Testis (tissue), 2 donors: ENCODE measurements at regions not wholly inside any gene's neighbourhood (a gene's known extent, or its start where the extent isn't known, plus 50 kb on each side); places are given as distances from the start of the nearest gene placed in this dataset.
A peak's percentile ranks its signal among the peaks of the same experiment; 100 is the strongest.

Experiments
- DNase-seq: peaks from one replicate; pipeline ENCODE4 v3.0.0-alpha.2; 2019
- H3K27ac ChIP-seq, 2 donors: fragments of 200-600 bp; sonication (generic); one replicate each; pipeline ENCODE4 v1.5.1; 2019
- H3K27me3 ChIP-seq: fragments of 200-600 bp; sonication (generic); one replicate; pipeline ENCODE4 v1.5.1; 2019
- H3K36me3 ChIP-seq: fragments of 200-600 bp; sonication (generic); one replicate; pipeline ENCODE4 v1.5.1; 2017; ENCODE audit warnings: low read depth; ENCODE audit errors: missing control alignments
- H3K4me1 ChIP-seq: fragments of 200-600 bp; sonication (generic); one replicate; pipeline ENCODE4 v1.5.1; 2019
- H3K4me3 ChIP-seq, 2 donors: fragments of 200-600 bp; sonication (generic); one replicate each; pipeline ENCODE4 v1.5.1; 2017 to 2019
- H3K9me3 ChIP-seq: fragments of 200-600 bp; sonication (generic); one replicate; pipeline ENCODE4 v1.5.1; 2017
- CTCF ChIP-seq, 3 experiments: fragments of 450-650 bp in 2 of 3; fragments of 200-600 bp in 1 of 3; sonication (generic) in 1 of 3; IDR thresholded peaks; one replicate each; pipeline ENCODE4 v1.5.1; 2016 to 2019; ENCODE audit warnings: antibody characterized with exemption in 3 of 3, mild to moderate bottlenecking in 2 of 3, moderate library complexity in 1 of 3
- POLR2A ChIP-seq: fragments of 450-650 bp; IDR thresholded peaks from one replicate; pipeline ENCODE4 v1.6.1; 2017; ENCODE audit warnings: antibody characterized with exemption, mild to moderate bottlenecking, moderate library complexity
- WGBS, 2 donors: methylation state at CpG; one replicate each; pipeline ENCODE4 v1.1.5; 2018; 5-methylcytosine and 5-hydroxymethylcytosine counted together
- intact Hi-C: fragments of 100-400 bp; cut with DNase I; formaldehyde crosslinking; loops from one replicate; pipeline ENCODE4 v1.15.1; 2023; ENCODE audit warnings: low total_unique reads

GRCh38 chr6:165847407-165848085 is 184.5 kb upstream of the PDE10A start:
- DNase-seq, result peak; percentile 34
- H3K9me3 ChIP-seq, result no peaks in the 10 kb centered on the region
- intact Hi-C loops, result loop anchor here (10.0 kb wide), 1 partner anchor 123 kb away; no protein-coding TSS in a partner anchor
- no peaks in the 10 kb centered on the region for H3K27me3 ChIP-seq
- no peak overlapping the region for H3K27ac ChIP-seq
- peaks cover 4% of the 10 kb centered on the region for H3K4me1 ChIP-seq
- WGBS, 2 donors, result 50 to 56% methylated on average over 14 of the region's 14 CpGs
- H3K4me3 ChIP-seq, result no peak overlapping the region
- no peak for TF ChIP-seq POLR2A
- no peak for TF ChIP-seq CTCF (IDR thresholded peaks at IDR 0.05)
- no peaks in the 10 kb centered on the region for H3K36me3 ChIP-seq

GRCh38 chr6:165846123-165846966 is 183.3 kb upstream of the PDE10A start:
- Histone ChIP-seq H3K4me1 (peaks cover 4% of the 10 kb centered on the region), H3K4me3 (no peak overlapping the region), H3K36me3 (no peaks in the 10 kb centered on the region), H3K27me3 (no peaks in the 10 kb centered on the region), H3K27ac (no peak overlapping the region), H3K9me3 (no peaks in the 10 kb centered on the region)
- WGBS, 2 donors, result 18 to 33% methylated on average over 22 of the region's 22 CpGs
- no peak for DNase-seq
- intact Hi-C loops, result loop anchor here (10.0 kb wide), 1 partner anchor 122 kb away; no protein-coding TSS in a partner anchor
- TF ChIP-seq POLR2A (no peak), CTCF (IDR thresholded peaks at IDR 0.05) (no peak)

- intact Hi-C loops, result loop anchor here (10.0 kb wide), 1 partner anchor 121 kb away; no protein-coding TSS in a partner anchor
- 57 to 71% methylated on average over 3 of the region's 3 CpGs for whole genome bisulfite sequencing, 2 donors
- Histone ChIP-seq H3K4me3 (no peak overlapping the region), H3K36me3 (no peaks in the 10 kb centered on the region), H3K27ac (no peak overlapping the region), H3K27me3 (no peaks in the 10 kb centered on the region), H3K9me3 (no peaks in the 10 kb centered on the region), H3K4me1 (peaks cover 4% of the 10 kb centered on the region)
- no peak for DNase-seq
- TF ChIP-seq POLR2A (no peak), CTCF (IDR thresholded peaks at IDR 0.05) (no peak)
Measured at GRCh38 chr6:165845493-165845892, 182.5 kb upstream of the PDE10A start.

GRCh38 chr6:165844801-165845364 is 181.8 kb upstream of the PDE10A start:
- 77 to 79% methylated on average over 4 of the region's 4 CpGs for whole genome bisulfite sequencing, 2 donors
- TF ChIP-seq CTCF (IDR thresholded peaks at IDR 0.05) (no peak), POLR2A (no peak)
- Histone ChIP-seq H3K36me3 (no peaks in the 10 kb centered on the region), H3K27me3 (no peaks in the 10 kb centered on the region), H3K4me1 (peaks cover under 1% of the 10 kb centered on the region), H3K27ac (no peak overlapping the region), H3K9me3 (no peaks in the 10 kb centered on the region), H3K4me3 (no peak overlapping the region)
- no peak for DNase-seq
- intact Hi-C loops, result loop anchor here (10.0 kb wide), 1 partner anchor 120 kb away; no protein-coding TSS in a partner anchor
